ENCODE measurements at regions not wholly inside any gene's neighbourhood (a gene's known extent, or its start where the extent isn't known, plus 50 kb on each side); places are given as distances from the start of the nearest gene placed in this dataset.

- Histone ChIP-seq H4K20me1 (replicated peaks; ENCODE audit: insufficient read depth) (no peaks in the 10 kb centered on the region), H3K4me3 (no peak overlapping the region), H3F3A (replicated peaks; ENCODE audit: low read depth) (no peaks in the 10 kb centered on the region), H3K27ac (ENCODE audit: low read depth) (no peak overlapping the region), H3K9me2 (ENCODE audit: insufficient read depth) (no peaks in the 10 kb centered on the region), H3K4me2 (no peak overlapping the region), H3K4me1 (ENCODE audit: insufficient read depth) (no peaks in the 10 kb centered on the region; the same call in 1 of the 2 replicates), H3K27me3 (ENCODE audit: insufficient read depth) (no peaks in the 10 kb centered on the region), H2AFZ (peak overlapping the region; percentile 52; the same call in 1 of the 2 replicates), H3K36me3 (ENCODE audit: insufficient read depth) (no peaks in the 10 kb centered on the region), H3K79me2 (replicated peaks; ENCODE audit: insufficient read depth) (no peaks in the 10 kb centered on the region)
- H3K27ac Mint-ChIP-seq = no peak overlapping the region
- peaks cover 7% of the 10 kb centered on the region; the same call in 2 of the 3 replicates for H3K4me1 Mint-ChIP-seq
- no peak overlapping the region for H3K4me3 Mint-ChIP-seq
- peak; percentile 71 for ATAC-seq
- peaks cover 7% of the 10 kb centered on the region for H3K27me3 Mint-ChIP-seq (ENCODE audit: insufficient read depth, low read depth, poor library complexity)
- TF ChIP-seq ZNF331 (CRISPR knock-in tag; IDR thresholded peaks at IDR 0.05; ENCODE audit: low read depth) (no peak), CTCF (conservative IDR thresholded peaks at IDR 0.05; ENCODE audit: low read depth in 2 of 2) (no peak), EZH2 (IDR thresholded peaks at IDR 0.05; ENCODE audit: low read depth, unreplicated experiment) (no peak), REST (IDR thresholded peaks at IDR 0.05; ENCODE audit: unreplicated experiment) (no peak), STAT1 (IDR thresholded peaks at IDR 0.05; ENCODE audit: unreplicated experiment) (no peak), NANOG (IDR thresholded peaks at IDR 0.05; ENCODE audit: borderline replicate concordance) (no peak), EZH2phosphoT487 (IDR thresholded peaks at IDR 0.05; ENCODE audit: unreplicated experiment) (no peak), JUNB (IDR thresholded peaks at IDR 0.05; ENCODE audit: unreplicated experiment) (no peak), POLR2AphosphoS5 (IDR thresholded peaks at IDR 0.05; ENCODE audit: low read depth) (no peak), ZNF114 (CRISPR knock-in tag; IDR thresholded peaks at IDR 0.05) (no peak), CREB1 (CRISPR knock-in tag; IDR thresholded peaks at IDR 0.05; ENCODE audit: low read depth) (no peak), ZNF462 (CRISPR knock-in tag; IDR thresholded peaks at IDR 0.05) (no peak), ETS1 (IDR thresholded peaks at IDR 0.05) (no peak)
- H3K36me3 Mint-ChIP-seq (ENCODE audit: low read depth) = no peaks in the 10 kb centered on the region
- DNase-seq (ENCODE audit: low spot score) = peak; percentile 46
- no peaks in the 10 kb centered on the region for H3K9me3 Mint-ChIP-seq
Observed at GRCh38 chr14:96711559-96712267, 85.5 kb upstream of the VRK1 start.

All from GM23338 (cell line).